Endometrial microvascular endothelial cells (primary cell): ENCODE measurements at regions not wholly inside any gene's neighbourhood (a gene's known extent, or its start where the extent isn't known, plus 50 kb on each side); places are given as distances from the start of the nearest gene placed in this dataset.
"Not testable (repeated sequence)": the region's sequence is repeated elsewhere in the genome, so short reads cannot be mapped to it uniquely, and the experiment has no call there.

Experiments
- in situ Hi-C: cut with HindIII; loops from 2 replicates; pipeline ENCODE4 v1.10.0; 2017; ENCODE audit warnings: low sequenced_read_pairs, low pct_unique_long_range_greater_than_20kb; ENCODE audit errors: inconsistent ontology term

- in situ Hi-C loops = no loop called here
These were observed 156.1 kb downstream of the DKK1 start for GRCh38 chr10:52469970-52470705.

- in situ Hi-C loops = no loop called here
These were observed 158.5 kb downstream of the DKK1 start for GRCh38 chr10:52472406-52473146.

- in situ Hi-C loops = no loop called here
These were observed 160.2 kb downstream of the DKK1 start for GRCh38 chr10:52474265-52474664.

- in situ Hi-C loops = no loop called here
These were observed 163.2 kb downstream of the DKK1 start for GRCh38 chr10:52477305-52477704.

GRCh38 chr10:52479567-52479966 lies 165.5 kb downstream of the DKK1 start:
- in situ Hi-C loops = no loop called here

- in situ Hi-C loops = no loop called here
These were observed 168.0 kb downstream of the DKK1 start for GRCh38 chr10:52481986-52482555.

GRCh38 chr10:52483587-52483986 lies 169.5 kb downstream of the DKK1 start:
- in situ Hi-C loops = no loop called here

- in situ Hi-C loops = no loop called here
These were observed 170.4 kb downstream of the DKK1 start for GRCh38 chr10:52484206-52485065.

- in situ Hi-C loops = no loop called here
These were observed 171.4 kb downstream of the DKK1 start for GRCh38 chr10:52485462-52485861.

- in situ Hi-C loops = no loop called here
These were observed 172.9 kb downstream of the DKK1 start for GRCh38 chr10:52486840-52487611.

GRCh38 chr10:52488606-52489485 lies 174.8 kb downstream of the DKK1 start:
- in situ Hi-C loops = no loop called here

- in situ Hi-C loops = loop anchor here (10.0 kb wide), 1 partner anchor 177 kb away; the partner anchor contains the start of gene DKK1
These were observed 177.3 kb downstream of the DKK1 start for GRCh38 chr10:52491246-52491995.

GRCh38 chr10:52499281-52499680 lies 185.2 kb downstream of the DKK1 start:
- in situ Hi-C loops = loop anchor here (10.0 kb wide), 1 partner anchor 184 kb away; the partner anchor contains the start of gene DKK1

GRCh38 chr10:52500476-52500875 lies 186.4 kb downstream of the DKK1 start:
- in situ Hi-C loops = no loop called here

GRCh38 chr10:52502237-52502636 lies 188.2 kb downstream of the DKK1 start:
- in situ Hi-C loops = no loop called here

GRCh38 chr10:52505341-52505740 lies 191.3 kb downstream of the DKK1 start:
- in situ Hi-C loops = not testable (repeated sequence)

GRCh38 chr10:52514481-52514880 lies 200.4 kb downstream of the DKK1 start:
- in situ Hi-C loops = no loop called here
